ENCODE measurements at regions not wholly inside any gene's neighbourhood (a gene's known extent, or its start where the extent isn't known, plus 50 kb on each side); places are given as distances from the start of the nearest gene placed in this dataset.

GRCh38 chr10:78140066-78140630 lies 106.5 kb downstream of the RPS24 start:
- H3K27ac Mint-ChIP-seq (ENCODE audit: unreplicated experiment): no peak overlapping the region
- H3K36me3 Mint-ChIP-seq (ENCODE audit: insufficient read depth, unreplicated experiment): no peaks in the 10 kb centered on the region
- no peaks in the 10 kb centered on the region for H3K9me3 Mint-ChIP-seq (ENCODE audit: low read depth, unreplicated experiment)
- no peaks in the 10 kb centered on the region for H3K4me1 Mint-ChIP-seq (ENCODE audit: low read depth, unreplicated experiment)
- no TSS peak for BruUV-seq (replicated peaks)
- no peak for DNase-seq
- intact Hi-C loops (cut with micrococcal nuclease; ENCODE audit: unreplicated experiment): no loop called here
- peaks cover 100% of the 10 kb centered on the region for H3K27me3 Mint-ChIP-seq (ENCODE audit: unreplicated experiment)
- no peak for TF ChIP-seq CTCF (IDR thresholded peaks at IDR 0.05; ENCODE audit: unreplicated experiment)
- CTCF ChIA-PET: no interaction called here
- no peak overlapping the region for H3K4me3 Mint-ChIP-seq (ENCODE audit: low read depth, unreplicated experiment)

GRCh38 chr10:78143576-78143975 lies 109.9 kb downstream of the RPS24 start:
- BruUV-seq (replicated peaks): no TSS peak
- CTCF ChIA-PET: no interaction called here
- no peaks in the 10 kb centered on the region for H3K4me1 Mint-ChIP-seq (ENCODE audit: low read depth, unreplicated experiment)
- no peak for TF ChIP-seq CTCF (IDR thresholded peaks at IDR 0.05; ENCODE audit: unreplicated experiment)
- H3K4me3 Mint-ChIP-seq (ENCODE audit: low read depth, unreplicated experiment): no peak overlapping the region
- no peak for DNase-seq
- H3K36me3 Mint-ChIP-seq (ENCODE audit: insufficient read depth, unreplicated experiment): no peaks in the 10 kb centered on the region
- intact Hi-C loops (cut with micrococcal nuclease; ENCODE audit: unreplicated experiment): no loop called here
- peaks cover 100% of the 10 kb centered on the region for H3K27me3 Mint-ChIP-seq (ENCODE audit: unreplicated experiment)
- H3K27ac Mint-ChIP-seq (ENCODE audit: unreplicated experiment): no peak overlapping the region
- no peaks in the 10 kb centered on the region for H3K9me3 Mint-ChIP-seq (ENCODE audit: low read depth, unreplicated experiment)

GRCh38 chr10:78146200-78146599 lies 112.5 kb downstream of the RPS24 start:
- Mint-ChIP-seq H3K36me3 (ENCODE audit: insufficient read depth, unreplicated experiment) (no peaks in the 10 kb centered on the region), H3K4me1 (ENCODE audit: low read depth, unreplicated experiment) (no peaks in the 10 kb centered on the region), H3K27me3 (ENCODE audit: unreplicated experiment) (peaks cover 100% of the 10 kb centered on the region), H3K9me3 (ENCODE audit: low read depth, unreplicated experiment) (no peaks in the 10 kb centered on the region), H3K4me3 (ENCODE audit: low read depth, unreplicated experiment) (no peak overlapping the region), H3K27ac (ENCODE audit: unreplicated experiment) (no peak overlapping the region)
- no TSS peak for BruUV-seq (replicated peaks)
- CTCF ChIA-PET: interaction anchor here (0.6 kb wide), 1 partner anchor 46 kb away, joined by 4 read pairs; no protein-coding TSS in a partner anchor
- intact Hi-C loops (cut with micrococcal nuclease; ENCODE audit: unreplicated experiment): no loop called here
- no peak for DNase-seq
- no peak for TF ChIP-seq CTCF (IDR thresholded peaks at IDR 0.05; ENCODE audit: unreplicated experiment)

GRCh38 chr10:78147202-78147601 lies 113.5 kb downstream of the RPS24 start:
- CTCF ChIA-PET: no interaction called here

More at GRCh38 chr10:78147202-78147601, 113.5 kb downstream of the RPS24 start:
- Mint-ChIP-seq H3K4me1 (ENCODE audit: low read depth, unreplicated experiment) (no peaks in the 10 kb centered on the region), H3K27ac (ENCODE audit: unreplicated experiment) (no peak overlapping the region), H3K9me3 (ENCODE audit: low read depth, unreplicated experiment) (no peaks in the 10 kb centered on the region), H3K27me3 (ENCODE audit: unreplicated experiment) (peaks cover 100% of the 10 kb centered on the region), H3K36me3 (ENCODE audit: insufficient read depth, unreplicated experiment) (no peaks in the 10 kb centered on the region), H3K4me3 (ENCODE audit: low read depth, unreplicated experiment) (no peak overlapping the region)
- BruUV-seq (replicated peaks): no TSS peak
- TF ChIP-seq CTCF (IDR thresholded peaks at IDR 0.05; ENCODE audit: unreplicated experiment): no peak
- DNase-seq: no peak
- intact Hi-C loops (cut with micrococcal nuclease; ENCODE audit: unreplicated experiment): no loop called here
